OCI-LY1 (cell line): ENCODE measurements at regions not wholly inside any gene's neighbourhood (a gene's known extent, or its start where the extent isn't known, plus 50 kb on each side); places are given as distances from the start of the nearest gene placed in this dataset.

Experiments used
- CTCF ChIP-seq: fragments of 200-600 bp; sonication (generic), shearing (Covaris generic); IDR thresholded peaks from 2 replicates; pipeline ENCODE4 v1.5.1; 2017; ENCODE audit warnings: mild to moderate bottlenecking, antibody characterized with exemption, low read length, moderate library complexity, mixed read lengths
- EZH2 ChIP-seq: fragments of 200-600 bp; sonication (generic), shearing (Covaris generic); IDR thresholded peaks from 2 replicates; pipeline ENCODE4 v1.8.0; 2017; ENCODE audit warnings: borderline replicate concordance, mixed run types, mild to moderate bottlenecking, antibody characterized with exemption, low read length, moderate library complexity, mixed read lengths

GRCh38 chr5:173704615-173705511, 88.4 kb upstream of the BOD1 start:
- TF ChIP-seq CTCF (no peak), EZH2 (no peak)
